Stimulated activated CD8-positive, alpha-beta memory T cell treated with anti-CD3 and anti-CD28 coated beads, Interleukin-7, amount 100 ng/mL, for 48 hours (primary cell): ENCODE measurements at regions not wholly inside any gene's neighbourhood (a gene's known extent, or its start where the extent isn't known, plus 50 kb on each side); places are given as distances from the start of the nearest gene placed in this dataset.
A peak's percentile ranks its signal among the peaks of the same experiment; 100 is the strongest.

Experiments
- DNase-seq, 2 donors: peaks; one replicate each; pipeline ENCODE4 v3.0.0-alpha.2; 2020; ENCODE audit warnings: low read depth in 1 of 2; ENCODE audit errors: extremely low read depth in 1 of 2

DNA sequence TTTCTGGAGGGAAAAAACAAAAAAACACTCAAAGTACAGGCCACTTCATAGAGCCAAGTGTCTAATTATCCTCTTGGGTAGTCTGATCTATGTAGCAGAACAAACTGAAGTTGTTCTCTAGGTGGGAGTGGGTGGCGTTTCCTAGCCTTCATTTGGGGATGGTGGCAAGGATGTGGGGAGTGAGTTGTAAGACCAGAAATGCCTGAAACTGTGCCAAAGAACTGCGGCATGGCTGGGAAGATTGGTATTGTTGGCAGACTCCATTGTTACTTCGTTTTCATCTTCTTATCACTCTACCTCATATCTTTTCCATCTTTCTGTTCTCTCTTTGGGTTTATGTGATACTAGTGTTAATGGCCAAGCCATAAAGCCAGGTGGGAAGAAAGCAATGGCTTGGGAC is 177.3 kb upstream of the DDHD1 start:
- no peak for DNase-seq

DNA sequence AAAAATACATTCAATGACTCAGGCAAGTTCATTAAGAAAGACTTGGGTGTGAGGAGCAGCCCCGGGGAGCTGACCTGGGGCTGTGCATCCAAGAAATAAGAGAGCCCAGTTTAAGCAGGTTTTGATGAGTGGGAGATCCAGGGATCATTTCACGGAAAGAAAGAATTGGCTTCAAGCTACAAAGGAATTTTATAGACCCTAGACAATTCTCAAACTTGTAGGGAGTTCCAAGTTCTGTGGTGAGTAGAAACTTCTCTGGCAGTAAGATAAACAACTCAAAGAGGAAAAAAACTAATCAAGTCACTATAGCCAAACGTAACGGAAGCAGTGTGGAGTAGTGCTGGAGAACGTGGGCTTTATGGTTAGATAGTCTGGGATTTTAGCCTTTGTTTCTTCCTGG is 175.7 kb upstream of the DDHD1 start:
- DNase-seq, result no peak

DNA sequence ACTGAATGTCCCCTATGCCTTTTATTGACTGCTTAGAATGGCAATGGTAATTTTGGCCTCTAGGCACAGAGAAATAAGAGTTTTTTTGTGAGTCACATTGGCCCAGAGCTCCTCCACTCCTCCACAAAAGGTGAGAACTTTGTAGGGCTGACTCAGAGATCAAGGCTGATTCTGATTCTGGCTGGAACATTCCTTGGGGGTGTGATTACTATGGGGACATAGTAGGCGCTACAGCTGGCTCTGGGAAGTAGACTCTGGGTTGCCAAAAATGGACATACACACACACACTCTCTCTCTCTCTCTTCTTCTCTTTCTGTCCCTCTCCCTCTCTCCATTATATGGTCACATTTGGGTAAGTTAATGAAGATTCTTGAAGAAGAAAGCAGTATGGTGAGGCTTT is 174.6 kb upstream of the DDHD1 start:
- no peak for DNase-seq

DNA sequence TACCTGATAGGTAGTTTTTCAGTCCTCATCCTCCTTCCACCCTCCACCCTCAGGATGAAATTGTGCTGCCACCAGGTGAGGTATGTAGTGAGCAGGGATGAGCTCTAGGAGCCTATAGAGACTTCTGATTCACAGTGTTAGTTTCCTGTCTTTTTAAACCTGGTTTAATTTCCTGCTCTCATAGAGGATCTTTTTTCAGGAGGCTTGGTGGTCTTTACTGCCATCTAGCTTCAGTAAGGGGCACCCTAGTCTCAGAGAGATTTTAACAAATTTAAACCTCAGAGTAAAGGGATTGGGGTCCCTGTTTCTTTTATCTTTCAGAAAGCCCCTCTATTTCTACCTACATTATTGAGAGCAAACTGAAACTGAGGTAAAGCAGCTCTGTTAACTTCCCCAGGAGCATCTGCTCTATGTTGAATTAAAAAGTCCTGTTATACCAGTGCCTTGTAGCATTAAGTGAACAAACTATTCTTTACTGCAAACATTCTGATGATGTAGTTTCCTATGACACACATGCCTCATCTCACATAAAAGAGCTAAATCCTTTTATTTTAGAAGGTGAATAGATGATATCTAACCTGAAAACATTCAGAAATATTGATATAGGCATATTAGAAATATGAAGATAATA is 172.2 kb upstream of the DDHD1 start:
- DNase-seq, result no peak

DNA sequence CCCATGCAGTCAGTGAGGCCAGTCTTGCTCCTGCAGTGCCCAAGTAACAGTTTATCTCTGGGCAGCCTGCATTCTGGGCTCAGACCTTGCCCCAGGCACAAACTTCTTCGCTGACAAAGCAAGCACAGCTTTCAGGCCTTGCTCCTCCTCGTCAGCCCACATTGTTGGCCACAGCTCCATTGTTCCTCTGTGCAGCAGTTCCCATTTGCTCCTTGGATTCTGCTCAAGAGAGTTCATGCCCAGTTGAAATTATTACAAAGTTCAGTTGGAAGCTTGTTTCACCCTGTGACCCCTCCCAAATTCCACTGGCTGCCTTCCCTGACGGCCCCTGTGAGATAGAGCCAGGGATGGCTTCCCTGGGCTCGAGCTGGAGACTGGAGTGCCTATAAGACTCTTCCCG is 163.4 kb upstream of the DDHD1 start:
- no peak for DNase-seq

DNA sequence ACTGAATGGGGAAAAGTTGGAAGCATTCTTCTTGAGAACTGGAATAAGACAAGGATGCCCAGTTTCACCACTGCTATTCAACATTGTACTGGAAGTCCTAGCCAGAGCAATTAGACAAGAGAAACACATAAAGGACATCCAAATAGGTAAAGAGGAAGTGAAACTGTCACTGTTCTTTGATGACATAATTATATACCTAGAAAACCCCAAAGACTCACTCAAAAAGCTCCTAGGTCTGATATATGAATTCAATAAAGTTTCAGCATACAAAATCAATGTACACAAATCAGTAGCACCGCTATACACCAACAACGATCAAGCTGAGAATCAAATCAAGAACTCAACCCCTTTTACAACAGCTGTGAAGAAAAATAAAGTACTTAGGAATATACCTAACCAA is 157.3 kb upstream of the DDHD1 start:
- DNase-seq, result no peak

DNA sequence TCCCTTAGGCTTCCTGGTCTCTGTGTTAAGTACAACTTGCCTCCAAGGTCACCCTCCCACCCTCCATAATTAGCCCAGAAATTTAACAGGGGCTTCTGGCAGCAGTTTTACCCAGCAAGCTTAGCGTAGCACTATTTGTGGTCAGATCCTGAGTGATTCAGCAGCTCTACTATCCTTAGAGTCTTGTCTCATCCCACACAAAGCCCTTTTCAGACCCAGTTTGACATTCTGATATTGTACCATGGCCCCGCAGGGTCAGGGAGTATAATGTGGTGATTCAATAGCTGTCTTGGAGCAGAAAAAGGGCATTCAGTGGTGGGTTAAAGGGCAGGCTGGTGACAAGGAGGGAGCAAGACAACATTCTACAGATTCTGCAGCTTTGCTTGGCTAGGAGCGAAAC is 153.8 kb upstream of the DDHD1 start:
- no peak for DNase-seq

DNA sequence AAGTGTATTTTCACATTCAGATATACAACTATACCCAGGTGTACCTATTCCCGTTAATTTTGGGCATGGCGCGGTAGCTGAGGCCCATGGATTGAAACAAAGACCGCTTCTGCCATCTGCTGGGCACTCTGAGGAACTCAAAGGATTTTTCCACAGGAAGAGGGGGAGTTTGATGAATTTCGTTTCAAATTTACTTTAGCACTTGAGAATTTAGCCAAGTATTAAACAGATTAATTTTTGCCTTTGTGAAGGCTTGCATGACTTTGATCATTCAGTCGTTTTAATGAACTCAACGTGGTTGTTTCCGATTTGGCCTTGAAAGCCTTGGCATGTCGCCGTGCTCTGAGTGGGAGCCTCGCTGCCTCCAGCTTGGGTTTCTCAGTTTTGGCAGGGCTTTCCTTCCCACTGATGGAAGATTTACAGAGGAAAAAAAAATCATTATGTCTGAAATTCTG is 153.2 kb upstream of the DDHD1 start:
- DNase-seq, result peak in 1 of 2 donors; percentile 9

DNA sequence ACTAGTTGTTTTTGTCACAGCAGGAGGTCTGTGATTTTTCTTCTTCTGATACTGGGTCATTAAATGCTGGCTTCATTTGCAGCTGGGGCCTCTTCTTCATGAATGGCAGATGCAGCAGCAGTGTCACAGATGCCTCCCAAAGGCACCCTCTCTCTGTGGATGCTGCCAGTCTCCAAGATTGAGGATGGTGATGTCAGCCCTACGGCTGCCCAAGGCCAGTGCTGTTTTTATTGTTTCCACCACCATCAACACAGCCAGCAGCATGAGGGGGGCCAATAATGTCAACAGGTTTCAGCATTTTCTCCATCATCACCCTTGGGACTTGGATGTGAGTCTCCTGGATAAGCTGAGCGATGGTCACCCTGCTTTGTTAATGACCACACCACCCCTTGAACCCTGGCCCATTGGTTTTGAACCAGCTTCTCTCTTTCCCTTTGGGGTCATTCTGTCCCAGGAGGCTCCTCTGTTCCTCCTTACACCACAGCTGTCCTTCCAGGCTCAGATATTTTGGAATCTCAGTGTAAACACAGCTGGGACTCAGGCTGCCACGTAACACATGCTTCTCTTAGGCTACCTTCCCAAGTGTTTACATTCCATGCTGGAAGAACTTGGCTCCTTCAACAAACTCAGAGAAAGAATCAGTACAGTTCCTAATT is 151.7 kb upstream of the DDHD1 start:
- no peak for DNase-seq

DNA sequence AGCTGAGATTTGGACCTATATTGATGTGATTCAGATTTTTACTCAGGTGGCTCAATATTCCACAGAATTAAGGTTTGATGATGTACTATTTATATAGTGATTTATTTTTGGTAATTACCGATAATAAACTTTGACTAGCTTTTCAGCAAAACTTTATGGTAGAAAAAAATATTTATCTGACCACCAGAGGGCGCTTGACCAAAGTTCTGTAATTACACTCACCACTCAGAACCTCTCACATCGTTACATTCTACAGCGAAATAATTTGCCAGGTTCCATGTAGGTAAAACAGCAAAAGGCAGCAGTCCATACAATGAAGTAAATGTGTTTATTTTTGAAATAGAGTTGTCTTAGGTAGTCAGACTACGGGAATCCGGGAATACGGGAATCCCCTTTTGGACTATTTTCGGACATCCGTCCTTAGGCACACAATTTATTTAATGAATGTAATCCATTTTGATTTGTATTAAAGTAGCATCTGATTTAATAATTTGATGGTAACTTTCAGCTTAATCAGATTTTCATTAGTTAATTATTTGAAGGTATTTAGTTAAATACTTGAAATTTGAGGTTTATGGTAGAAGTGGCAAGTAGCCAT is 143.0 kb upstream of the DDHD1 start:
- DNase-seq, result no peak

DNA sequence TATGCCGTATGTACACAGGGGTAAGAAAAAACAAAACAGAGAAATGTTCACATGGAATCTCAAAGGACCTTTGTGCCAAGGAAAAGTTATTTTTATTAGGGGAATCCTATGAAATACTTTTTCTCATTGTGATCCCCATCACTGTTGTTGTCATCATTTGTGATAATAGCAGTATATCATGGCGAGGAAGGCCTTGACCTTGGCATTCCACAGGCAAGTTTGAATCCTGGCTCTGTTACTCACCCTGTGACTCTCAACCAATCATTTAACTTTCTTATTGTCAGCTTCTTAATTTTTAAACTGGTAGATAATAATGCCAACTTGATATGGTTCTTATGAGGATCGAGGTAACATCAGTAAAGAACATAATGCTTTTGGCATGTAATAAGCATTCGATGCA is 142.2 kb upstream of the DDHD1 start:
- no peak for DNase-seq

DNA sequence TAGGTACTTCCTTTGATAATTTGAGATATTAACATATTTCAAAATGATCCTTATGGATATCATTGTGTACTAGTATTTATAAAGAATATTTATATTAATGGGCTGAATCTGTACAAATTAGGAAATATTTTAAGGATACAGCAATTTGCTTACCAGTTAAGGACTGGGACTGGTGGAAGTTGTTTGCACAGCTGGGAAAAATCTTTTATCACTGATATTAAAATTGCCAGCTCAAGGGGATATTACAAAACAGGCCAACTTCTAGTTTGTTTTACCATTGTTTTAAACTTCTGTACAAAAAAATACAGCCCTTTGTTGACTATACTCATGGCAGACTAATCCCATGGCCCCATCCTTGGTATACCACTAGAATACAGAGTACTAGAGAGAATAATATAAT is 133.2 kb upstream of the DDHD1 start:
- no peak for DNase-seq

DNA sequence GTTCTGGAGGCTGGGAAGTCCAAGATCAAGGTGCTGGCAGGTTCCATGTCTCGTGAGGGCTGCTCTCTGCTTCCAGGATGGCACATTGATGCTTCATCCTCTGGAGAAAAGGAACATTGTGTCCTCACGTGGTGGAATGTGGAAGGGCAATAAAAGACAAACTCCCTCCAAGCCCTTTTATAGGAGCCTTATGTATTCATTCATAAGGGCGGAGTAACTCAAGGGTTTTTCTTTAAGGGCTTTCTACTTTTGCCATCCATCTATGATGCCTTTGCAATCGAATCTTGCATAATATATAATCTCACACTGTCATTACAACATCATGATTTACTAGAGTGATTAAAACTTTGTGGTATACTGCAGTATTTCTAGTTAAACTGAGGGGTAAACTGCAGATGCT is 132.7 kb upstream of the DDHD1 start:
- no peak for DNase-seq

DNA sequence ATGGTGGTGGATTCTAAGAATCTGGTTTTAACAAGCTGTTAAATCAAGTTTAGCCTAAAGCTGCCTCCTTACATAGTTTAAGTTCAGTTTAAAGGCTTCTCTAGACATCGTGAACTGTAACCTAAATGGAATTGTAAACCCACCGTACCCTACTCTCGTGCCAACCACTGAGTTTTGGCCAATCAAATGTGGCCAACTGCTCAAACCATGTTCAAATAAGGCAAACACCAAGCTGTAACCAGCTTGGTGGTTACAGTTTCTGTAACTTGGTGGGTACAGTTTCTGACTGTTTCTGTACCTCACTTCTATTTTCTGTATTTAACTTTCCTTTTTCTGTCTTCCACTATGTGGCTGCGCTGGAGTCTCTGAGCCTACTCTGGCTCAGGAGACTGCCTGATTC is 131.9 kb upstream of the DDHD1 start:
- DNase-seq, result no peak

DNA sequence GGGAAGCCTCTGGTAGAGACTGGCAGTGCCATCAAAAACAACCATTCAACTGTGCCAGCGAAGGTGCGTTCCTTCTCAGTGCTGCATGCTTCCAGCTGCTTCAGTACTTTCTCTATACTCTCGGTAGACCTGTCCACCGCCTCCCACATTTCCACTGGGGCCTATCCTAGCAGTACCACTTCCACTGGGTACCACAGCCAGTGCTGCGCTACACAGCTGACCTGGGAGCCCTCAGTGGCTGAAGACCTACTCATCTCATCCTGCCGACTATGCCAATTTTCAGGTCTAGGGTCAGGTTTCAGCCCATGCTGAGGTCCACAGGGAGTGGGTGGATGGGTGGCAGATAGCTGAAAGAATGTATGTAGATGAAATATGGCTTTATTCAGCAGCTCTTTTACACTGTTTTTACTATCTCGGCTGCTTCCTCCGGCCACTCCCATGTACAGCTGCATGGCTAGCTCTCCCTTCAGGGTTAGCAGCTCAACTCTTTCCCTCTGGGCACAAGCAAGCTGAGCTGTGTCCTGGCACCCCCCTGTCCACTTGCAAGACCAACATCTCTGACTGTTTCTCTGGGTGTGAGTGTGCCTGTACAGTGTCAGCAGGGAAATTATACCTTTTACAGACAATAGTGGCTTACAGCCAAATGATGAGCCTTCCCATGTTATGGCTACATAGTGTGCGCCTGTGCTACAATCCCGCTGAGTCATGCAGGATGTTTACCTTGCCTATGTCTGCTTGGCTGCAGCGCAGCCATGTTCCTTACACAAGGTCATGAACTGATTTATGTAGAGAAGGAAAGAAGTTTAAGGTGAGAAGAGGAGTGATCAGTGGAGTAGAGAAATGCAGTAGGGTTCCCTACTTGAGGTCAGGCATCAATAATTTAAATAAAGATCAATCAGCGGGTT is 125.7 kb upstream of the DDHD1 start:
- DNase-seq, result no peak

DNA sequence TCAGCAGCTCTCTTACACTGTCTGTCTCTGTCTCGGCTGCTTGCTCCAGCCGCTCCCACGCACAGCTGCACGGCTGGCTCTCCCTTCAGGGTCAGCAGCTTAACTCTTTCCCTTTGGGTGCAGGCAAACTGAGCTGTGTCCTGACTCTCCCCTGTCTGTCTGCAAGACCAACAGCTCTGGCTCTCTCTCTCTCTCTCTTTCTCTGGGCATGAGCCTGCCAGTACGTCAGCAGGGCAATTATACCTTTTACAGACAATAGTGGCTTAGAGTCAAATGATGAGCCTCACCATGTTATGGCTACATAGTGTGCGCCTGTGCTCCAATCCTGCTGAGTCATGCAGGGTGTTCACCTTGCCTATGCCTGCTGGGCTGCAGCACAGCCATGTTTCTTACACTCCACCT is 120.5 kb upstream of the DDHD1 start:
- DNase-seq, result no peak

DNA sequence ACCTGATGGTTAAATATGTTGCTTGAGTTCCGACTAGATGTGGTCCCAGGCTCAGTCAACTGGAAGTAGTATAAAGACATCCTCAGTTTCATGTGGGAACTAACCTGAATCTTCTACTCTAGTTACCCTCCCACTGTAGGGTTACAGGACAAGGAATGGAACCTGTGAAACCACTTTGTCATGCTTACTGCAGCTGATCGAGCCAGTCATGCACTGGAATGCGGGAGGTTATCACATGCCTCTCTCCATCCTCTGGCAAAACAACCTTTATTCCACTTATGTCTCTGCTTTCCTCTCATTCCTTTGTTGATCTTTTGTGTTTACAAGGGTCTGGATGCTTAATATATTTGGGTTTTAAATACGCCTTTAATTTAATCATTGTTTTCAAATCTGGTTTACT is 111.9 kb upstream of the DDHD1 start:
- DNase-seq, result no peak

DNA sequence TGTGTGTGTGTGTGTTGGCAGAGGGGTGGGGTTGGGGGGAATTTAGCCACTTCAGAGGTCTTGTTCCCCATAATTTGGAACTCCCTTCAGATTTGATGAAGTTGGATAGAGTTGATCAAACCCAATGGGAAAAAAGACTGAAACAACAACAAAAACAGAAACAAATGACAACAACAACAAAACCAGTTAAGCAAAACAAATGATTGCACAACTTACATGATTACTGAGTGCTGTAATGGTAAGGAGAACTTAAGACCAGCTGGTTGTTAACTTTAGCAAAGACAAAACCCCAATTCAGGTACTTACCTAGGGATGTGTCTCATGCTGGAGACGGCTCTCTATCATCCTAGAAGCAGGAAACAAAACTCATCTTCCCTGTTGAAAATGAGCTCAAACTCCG is 107.8 kb upstream of the DDHD1 start:
- no peak for DNase-seq

DNA sequence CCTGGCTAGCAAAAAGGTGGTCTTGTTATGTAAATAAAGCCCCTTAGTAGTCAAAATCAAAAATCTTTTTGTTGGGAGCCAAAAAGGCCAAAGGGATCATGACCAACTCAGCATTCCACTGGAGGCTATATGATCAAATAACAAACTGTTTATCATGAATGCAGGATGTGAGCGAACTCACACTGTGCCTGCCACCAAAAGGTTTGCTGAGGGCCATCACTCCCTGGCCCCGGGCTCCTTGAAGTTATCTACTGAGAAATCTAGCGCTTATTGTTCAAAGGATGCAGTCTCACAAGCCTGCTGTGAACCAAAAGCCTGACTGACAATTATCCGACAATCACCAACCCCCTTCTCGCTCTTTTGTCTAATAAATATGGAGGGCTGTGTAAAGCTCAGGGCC is 107.2 kb upstream of the DDHD1 start:
- no peak for DNase-seq

DNA sequence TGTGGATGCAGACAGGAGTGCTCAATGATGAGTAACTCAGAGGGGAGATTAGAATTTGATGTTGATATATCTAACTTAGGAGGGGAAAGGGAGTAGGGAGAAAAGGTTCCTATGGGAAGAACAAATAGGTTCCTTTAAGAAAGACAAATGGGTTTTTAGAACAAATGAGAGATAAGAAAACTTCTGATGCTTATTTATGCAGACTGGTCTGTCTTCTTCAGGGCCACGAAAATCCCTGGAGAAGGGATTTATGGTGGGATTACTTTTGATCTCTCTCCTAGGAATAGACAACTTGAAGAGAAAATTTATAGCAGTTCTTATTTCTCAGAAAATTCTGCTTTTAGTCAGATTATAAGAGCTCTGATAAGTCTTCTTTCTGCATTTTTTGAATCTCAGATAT is 99.0 kb upstream of the DDHD1 start:
- DNase-seq, result no peak

DNA sequence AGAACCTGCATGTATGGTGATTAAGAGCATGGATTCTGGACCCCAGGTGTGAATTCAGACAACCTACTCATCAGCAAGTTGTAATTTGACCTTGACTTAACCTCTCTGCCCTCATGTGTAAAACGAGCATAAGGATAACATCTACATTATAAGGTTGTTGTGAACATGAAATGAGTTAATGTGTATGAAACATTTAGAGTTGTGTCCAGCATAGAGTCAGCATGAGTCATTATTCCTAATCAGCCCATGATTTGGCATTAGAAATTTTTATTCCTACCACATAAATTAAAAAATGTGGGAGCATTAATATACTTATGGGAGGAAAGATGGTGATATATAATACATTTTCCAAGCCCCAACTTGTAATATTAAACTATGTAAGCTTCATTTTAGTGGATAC is 95.9 kb upstream of the DDHD1 start:
- DNase-seq, result no peak
